Transverse colon (tissue), 4 donors: ENCODE measurements at regions not wholly inside any gene's neighbourhood (a gene's known extent, or its start where the extent isn't known, plus 50 kb on each side); places are given as distances from the start of the nearest gene placed in this dataset.

Source experiments
- DNase-seq: peaks from one replicate; pipeline ENCODE4 v3.0.0-alpha.2; 2019
- H3K27ac ChIP-seq, 4 donors: fragments of 200-600 bp; sonication (generic); 2 replicates each; pipeline ENCODE4 v1.5.1; 2016 to 2018; ENCODE audit warnings: inconsistent platforms in 4 of 4
- H3K27me3 ChIP-seq: fragments of 200-600 bp; sonication (generic); 2 replicates; pipeline ENCODE4 v1.5.1; 2017; ENCODE audit warnings: inconsistent platforms
- H3K36me3 ChIP-seq, 4 donors: fragments of 200-600 bp; sonication (generic); 2 replicates each; pipeline ENCODE4 v1.5.1; 2017 to 2019; ENCODE audit warnings: inconsistent platforms in 4 of 4
- H3K4me1 ChIP-seq, 4 donors: fragments of 200-600 bp; sonication (generic); 2 replicates each; pipeline ENCODE4 v1.5.1; 2017 to 2020; ENCODE audit warnings: inconsistent platforms in 4 of 4
- H3K4me3 ChIP-seq, 4 donors: fragments of 200-600 bp; sonication (generic); 1 replicate in 1 of 4; 2 replicates in 3 of 4; pipeline versions ENCODE4 v1.5.1 to v1.6.1; 2017 to 2019; ENCODE audit warnings: inconsistent platforms in 4 of 4
- H3K9me3 ChIP-seq, 2 donors: fragments of 200-600 bp; sonication (generic); 2 replicates each; pipeline ENCODE4 v1.5.1; 2017 to 2019; ENCODE audit warnings: inconsistent platforms in 2 of 2
- CTCF ChIP-seq, 5 experiments: fragments of 200-600 bp in 3 of 5; fragments of 450-650 bp in 2 of 5; sonication (generic) in 3 of 5; IDR thresholded peaks; 1 replicate in 2 of 5; 2 replicates in 3 of 5; pipeline ENCODE4 v1.5.1; 2016 to 2017; ENCODE audit warnings: antibody characterized with exemption in 5 of 5, inconsistent platforms in 3 of 5, mild to moderate bottlenecking in 2 of 5, moderate library complexity in 1 of 5
- EP300 ChIP-seq: sonication (generic); formaldehyde crosslinking; IDR thresholded peaks from one replicate; pipeline ENCODE4 v1.6.1; 2017; ENCODE audit warnings: antibody characterized with exemption, low read depth
- POLR2A ChIP-seq: fragments of 450-650 bp; IDR thresholded peaks from one replicate; pipeline ENCODE4 v1.6.1; 2016; ENCODE audit warnings: antibody characterized with exemption, mild to moderate bottlenecking, moderate library complexity
- POLR2AphosphoS5 ChIP-seq, 3 donors: sonication (generic); formaldehyde crosslinking; IDR thresholded peaks; one replicate each; pipeline ENCODE4 v1.6.1; 2016; ENCODE audit warnings: antibody characterized with exemption in 3 of 3
- WGBS, 2 donors: methylation state at CpG; one replicate each; pipeline ENCODE4 v1.1.5; 2018; ENCODE audit warnings: low coverage in 1 of 2; 5-methylcytosine and 5-hydroxymethylcytosine counted together
- in situ Hi-C, 4 donors: fragments of 200-750 bp; cut with MboI; loops; one replicate each; pipeline versions ENCODE4 v1.15.0 to v1.15.1; 2017; ENCODE audit warnings: low sequenced_read_pairs in 3 of 4, low pct_ligation_motif_present in 1 of 4, low pct_unique_long_range_greater_than_20kb in 1 of 4
- intact Hi-C: fragments of 100-400 bp; cut with DNase I; formaldehyde crosslinking; loops from one replicate; pipeline ENCODE4 v1.15.1; 2023; ENCODE audit warnings: low total_unique reads

GRCh38 chr4:3835527-3836405, 69.6 kb downstream of the ADRA2C start:
- no peaks in the 10 kb centered on the region for H3K4me1 ChIP-seq
- H3K27ac ChIP-seq, result no peak overlapping the region
- no peak for TF ChIP-seq CTCF (IDR thresholded peaks at IDR 0.05)
- H3K4me3 ChIP-seq, result no peak overlapping the region
- intact Hi-C loops (no loop called here), in situ Hi-C loops (no loop called here)
- no peaks in the 10 kb centered on the region for H3K36me3 ChIP-seq
- peaks cover 29% of the 10 kb centered on the region for H3K27me3 ChIP-seq
- WGBS, 2 donors, result 50% methylated on average over 21 of the region's 22 CpGs; no CpG with 5 or more reads in 1 of the 2 donors
- no peak for DNase-seq
- no peaks in the 10 kb centered on the region for H3K9me3 ChIP-seq

- H3K9me3 ChIP-seq, result no peaks in the 10 kb centered on the region
- H3K27me3 ChIP-seq, result peaks cover 29% of the 10 kb centered on the region
- H3K4me1 ChIP-seq, result no peaks in the 10 kb centered on the region
- WGBS, 2 donors, result 46 to 100% methylated on average over 1 to 10 of the region's 10 CpGs
- no peak overlapping the region for H3K27ac ChIP-seq
- TF ChIP-seq EP300 (no peak), POLR2AphosphoS5 (IDR thresholded peaks at IDR 0.05) (no peak), POLR2A (no peak), CTCF (IDR thresholded peaks at IDR 0.05) (no peak)
- intact Hi-C loops, result no loop called here
- DNase-seq, result no peak
- H3K36me3 ChIP-seq, result no peaks in the 10 kb centered on the region
- H3K4me3 ChIP-seq, result no peak overlapping the region
- in situ Hi-C loops, result no loop called here
These were observed 70.2 kb downstream of the ADRA2C start for GRCh38 chr4:3836406-3836755.

- H3K27ac ChIP-seq, result no peak overlapping the region
- TF ChIP-seq EP300 (no peak), POLR2A (no peak), POLR2AphosphoS5 (IDR thresholded peaks at IDR 0.05) (no peak), CTCF (IDR thresholded peaks at IDR 0.05) (no peak)
- no peak overlapping the region for H3K4me3 ChIP-seq
- no peaks in the 10 kb centered on the region for H3K9me3 ChIP-seq
- in situ Hi-C loops, result no loop called here
- no peaks in the 10 kb centered on the region for H3K36me3 ChIP-seq
- H3K27me3 ChIP-seq, result peaks cover 29% of the 10 kb centered on the region
- 0 to 61% methylated on average over 1 to 14 of the region's 14 CpGs for WGBS, 2 donors
- no peaks in the 10 kb centered on the region for H3K4me1 ChIP-seq
- DNase-seq, result no peak
- intact Hi-C loops, result no loop called here
These were observed 70.8 kb downstream of the ADRA2C start for GRCh38 chr4:3836756-3837601.
